NCI-H2029 (cell line): ENCODE measurements at regions not wholly inside any gene's neighbourhood (a gene's known extent, or its start where the extent isn't known, plus 50 kb on each side); places are given as distances from the start of the nearest gene placed in this dataset.
"Not testable (repeated sequence)": the region's sequence is repeated elsewhere in the genome, so short reads cannot be mapped to it uniquely, and the experiment has no call there.

Experiments
- DNase-seq: peaks from one replicate; lab custom pipeline; 2025; lab: John Stamatoyannopoulos, UW

GRCh38 chr4:100026066-100026465, 76.0 kb upstream of the H2AZ1 start:
- no peak for DNase-seq

- no peak for DNase-seq
These were observed 73.7 kb upstream of the H2AZ1 start for GRCh38 chr4:100023800-100024199.

- no peak for DNase-seq
These were observed 72.7 kb upstream of the H2AZ1 start for GRCh38 chr4:100022792-100023222.

- DNase-seq, result no peak
These were observed 69.7 kb upstream of the H2AZ1 start for GRCh38 chr4:100019821-100020220.

- no peak for DNase-seq
These were observed 67.7 kb upstream of the H2AZ1 start for GRCh38 chr4:100017637-100018310.

GRCh38 chr4:100016191-100016590, 66.1 kb upstream of the H2AZ1 start:
- no peak for DNase-seq

- DNase-seq, result no peak
These were observed 64.5 kb upstream of the H2AZ1 start for GRCh38 chr4:100014616-100015015.

GRCh38 chr4:100009490-100009889, 59.4 kb upstream of the H2AZ1 start:
- DNase-seq, result no peak

- DNase-seq, result no peak
These were observed 58.0 kb upstream of the H2AZ1 start for GRCh38 chr4:100008048-100008447.

- DNase-seq, result not testable (repeated sequence)
These were observed 56.1 kb upstream of the H2AZ1 start for GRCh38 chr4:100006161-100006560.
